GM23338 (cell line): ENCODE measurements at regions not wholly inside any gene's neighbourhood (a gene's known extent, or its start where the extent isn't known, plus 50 kb on each side); places are given as distances from the start of the nearest gene placed in this dataset.
A peak's percentile ranks its signal among the peaks of the same experiment; 100 is the strongest.

Source experiments
- ATAC-seq: fragments of 200-7000 bp; cut with Tn5 transposase; 3 replicates; pipeline ENCODE4 v1.9.1; 2020
- DNase-seq: peaks from one replicate; pipeline ENCODE4 v3.0.0-alpha.2; 2015; ENCODE audit warnings: low spot score
- H2AFZ ChIP-seq: fragments of 200-600 bp; sonication (generic); 2 replicates; pipeline ENCODE4 v1.8.0; 2016; ENCODE audit warnings: antibody characterized with exemption, mild to moderate bottlenecking, moderate library complexity
- H3F3A ChIP-seq: fragments of 200-600 bp; sonication (generic); replicated peaks from 2 replicates; pipeline ENCODE4 v1.8.0; 2017; ENCODE audit warnings: antibody characterized with exemption, mixed run types, low read depth
- H3K27ac ChIP-seq: fragments of 200-600 bp; sonication (generic); 2 replicates; pipeline ENCODE4 v1.6.1; 2016; ENCODE audit warnings: low read depth
- H3K27me3 ChIP-seq: fragments of 200-600 bp; sonication (generic); 2 replicates; pipeline ENCODE4 v1.8.0; 2016; ENCODE audit warnings: mild to moderate bottlenecking, mixed run types, moderate library complexity; ENCODE audit not compliant: insufficient read depth
- H3K36me3 ChIP-seq: fragments of 200-600 bp; sonication (generic); 2 replicates; pipeline ENCODE4 v1.8.0; 2016; ENCODE audit warnings: mild to moderate bottlenecking; ENCODE audit not compliant: insufficient read depth
- H3K4me1 ChIP-seq: fragments of 200-600 bp; sonication (generic); 2 replicates; pipeline ENCODE4 v1.8.0; 2016; ENCODE audit warnings: mild to moderate bottlenecking, moderate library complexity; ENCODE audit not compliant: insufficient read depth
- H3K4me2 ChIP-seq: fragments of 200-600 bp; sonication (generic); 2 replicates; pipeline ENCODE4 v1.7.1; 2017; ENCODE audit warnings: mixed run types
- H3K4me3 ChIP-seq: fragments of 200-600 bp; sonication (generic); 2 replicates; pipeline ENCODE4 v1.6.1; 2016; ENCODE audit warnings: mixed run types
- H3K79me2 ChIP-seq: fragments of 200-600 bp; sonication (generic); replicated peaks from 2 replicates; pipeline ENCODE4 v1.8.0; 2017; ENCODE audit warnings: mild to moderate bottlenecking; ENCODE audit not compliant: insufficient read depth
- H3K9me2 ChIP-seq: fragments of 200-600 bp; sonication (generic); 2 replicates; pipeline ENCODE4 v1.8.0; 2017; ENCODE audit not compliant: insufficient read depth
- H4K20me1 ChIP-seq: fragments of 200-600 bp; sonication (generic); replicated peaks from 2 replicates; pipeline ENCODE4 v1.8.0; 2017; ENCODE audit warnings: mild to moderate bottlenecking; ENCODE audit not compliant: insufficient read depth
- H3K27ac Mint-ChIP-seq: 2 replicates; pipeline ENCODE4 v1.8.0; 2020; ENCODE audit warnings: inconsistent platforms, mild to moderate bottlenecking, moderate library complexity, mixed read lengths
- H3K27me3 Mint-ChIP-seq: 3 replicates; pipeline ENCODE4 v1.8.0; 2022; ENCODE audit warnings: low read depth, mild to moderate bottlenecking, moderate library complexity, mixed read lengths, inconsistent platforms; ENCODE audit not compliant: insufficient read depth, poor library complexity
- H3K36me3 Mint-ChIP-seq: 3 replicates; pipeline ENCODE4 v1.8.0; 2021; ENCODE audit warnings: low read depth, mild to moderate bottlenecking, inconsistent platforms, moderate library complexity, mixed read lengths
- H3K4me1 Mint-ChIP-seq: 3 replicates; pipeline ENCODE4 v1.8.0; 2020; ENCODE audit warnings: mild to moderate bottlenecking, inconsistent platforms, mixed read lengths
- H3K4me3 Mint-ChIP-seq: 3 replicates; pipeline ENCODE4 v1.8.0; 2021; ENCODE audit warnings: moderate library complexity, mild to moderate bottlenecking, inconsistent platforms, mixed read lengths
- H3K9me3 Mint-ChIP-seq: 3 replicates; pipeline ENCODE4 v1.8.0; 2020; ENCODE audit warnings: moderate library complexity, mild to moderate bottlenecking, inconsistent platforms, mixed read lengths
- CREB1 ChIP-seq: fragments of 250-450 bp; sonication (Bioruptor Pico); IDR thresholded peaks from 2 replicates; pipeline ENCODE4 v1.5.0; 2020; ENCODE audit warnings: low read depth, mild to moderate bottlenecking, moderate library complexity
- CTCF ChIP-seq, 2 experiments: fragments of 200-600 bp in 1 of 2; sonication (generic) in 1 of 2; conservative IDR thresholded peaks; 2 replicates each; pipeline versions ENCODE4 v1.5.1 to v1.6.1; 2016 to 2017; ENCODE audit warnings: antibody characterized with exemption in 2 of 2, low read depth in 2 of 2, mild to moderate bottlenecking in 2 of 2, moderate library complexity in 1 of 2
- EZH2 ChIP-seq: fragments of 200-600 bp; sonication (generic); IDR thresholded peaks from one replicate; pipeline ENCODE4 v1.8.0; 2017; ENCODE audit warnings: antibody characterized with exemption, mild to moderate bottlenecking, low read depth; ENCODE audit not compliant: unreplicated experiment
- EZH2phosphoT487 ChIP-seq: fragments of 200-600 bp; sonication (generic); IDR thresholded peaks from one replicate; pipeline ENCODE4 v1.8.1; 2018; ENCODE audit warnings: antibody characterized with exemption; ENCODE audit not compliant: unreplicated experiment
- JUNB ChIP-seq: IDR thresholded peaks from one replicate; pipeline ENCODE4 v1.6.1; 2016; ENCODE audit warnings: antibody characterized with exemption; ENCODE audit not compliant: unreplicated experiment
- NANOG ChIP-seq: IDR thresholded peaks from 2 replicates; pipeline ENCODE4 v1.6.1; 2016; ENCODE audit warnings: antibody characterized with exemption, borderline replicate concordance
- POLR2AphosphoS5 ChIP-seq: IDR thresholded peaks from 2 replicates; pipeline ENCODE4 v1.6.1; 2016; ENCODE audit warnings: antibody characterized with exemption, low read depth
- REST ChIP-seq: IDR thresholded peaks from one replicate; pipeline ENCODE4 v1.6.1; 2018; ENCODE audit warnings: antibody characterized with exemption; ENCODE audit not compliant: unreplicated experiment
- STAT1 ChIP-seq: IDR thresholded peaks from one replicate; pipeline ENCODE4 v1.6.1; 2016; ENCODE audit warnings: antibody characterized with exemption; ENCODE audit not compliant: unreplicated experiment
- ZNF114 ChIP-seq: fragments of 250-450 bp; sonication (Bioruptor Pico); IDR thresholded peaks from 2 replicates; pipeline ENCODE4 v1.5.0; 2020; ENCODE audit warnings: mild to moderate bottlenecking, moderate library complexity
- ZNF462 ChIP-seq: fragments of 250-450 bp; sonication (Bioruptor Pico); IDR thresholded peaks from 2 replicates; pipeline ENCODE4 v1.5.0; 2020; ENCODE audit warnings: mild to moderate bottlenecking, moderate library complexity

- TF ChIP-seq NANOG = no peak
Observed at GRCh38 chr1:59005491-59006288, 221.8 kb upstream of the JUN start (continued).

- Mint-ChIP-seq H3K4me3 (no peak overlapping the region), H3K9me3 (no peaks in the 10 kb centered on the region), H3K4me1 (peaks cover 10% of the 10 kb centered on the region), H3K27ac (no peak overlapping the region), H3K27me3 (no peaks in the 10 kb centered on the region), H3K36me3 (no peaks in the 10 kb centered on the region)
- no peak for TF ChIP-seq STAT1
- TF ChIP-seq POLR2AphosphoS5 = no peak
- TF ChIP-seq EZH2 = no peak
- TF ChIP-seq EZH2phosphoT487 = no peak
- TF ChIP-seq CTCF (conservative IDR thresholded peaks at IDR 0.05; ENCODE audit: low read depth in 2 of 2) = no peak
- TF ChIP-seq ZNF114 = no peak
- TF ChIP-seq CREB1 (CRISPR knock-in tag) = no peak
- no peak for TF ChIP-seq JUNB
- TF ChIP-seq ZNF462 (CRISPR knock-in tag) = no peak
- no peak for TF ChIP-seq REST
- Histone ChIP-seq H3K4me2 (no peak overlapping the region), H3K4me3 (no peak overlapping the region), H3K79me2 (no peaks in the 10 kb centered on the region), H3K36me3 (no peaks in the 10 kb centered on the region), H4K20me1 (no peaks in the 10 kb centered on the region), H3K27ac (no peak overlapping the region), H3K27me3 (no peaks in the 10 kb centered on the region), H3K4me1 (no peaks in the 10 kb centered on the region), H3F3A (no peaks in the 10 kb centered on the region), H3K9me2 (peaks cover 3% of the 10 kb centered on the region), H2AFZ (peak overlapping the region; percentile 52; the same call in 1 of the 2 replicates)
- no peak for ATAC-seq
- no peak for DNase-seq
Observed at GRCh38 chr1:59006289-59006658, 222.4 kb upstream of the JUN start.
